ENCODE measurements at regions not wholly inside any gene's neighbourhood (a gene's known extent, or its start where the extent isn't known, plus 50 kb on each side); places are given as distances from the start of the nearest gene placed in this dataset.
"Not testable (repeated sequence)": the region's sequence is repeated elsewhere in the genome, so short reads cannot be mapped to it uniquely, and the experiment has no call there.

DNA sequence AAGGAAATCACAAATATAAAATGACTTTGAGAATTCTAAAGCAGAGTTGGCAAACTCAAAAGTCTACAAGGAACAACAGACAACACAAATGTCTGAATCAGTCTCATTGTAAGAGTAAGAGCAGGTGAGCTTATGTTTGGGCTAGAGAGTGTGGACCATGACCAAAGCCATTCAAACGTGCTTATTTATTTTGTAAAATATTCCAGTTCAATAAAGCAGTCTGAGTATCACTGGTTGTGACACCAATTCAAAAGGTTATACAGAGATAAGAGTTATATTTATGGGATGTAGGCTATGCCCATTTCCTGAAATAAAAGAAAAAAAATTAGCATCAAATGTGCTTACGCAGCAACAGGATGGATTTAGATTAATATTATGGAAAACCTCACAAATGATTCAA is 251.6 kb downstream of the KLF5 start:
- DNase-seq (ENCODE audit: low read depth in 2 of 2), result no peak

DNA sequence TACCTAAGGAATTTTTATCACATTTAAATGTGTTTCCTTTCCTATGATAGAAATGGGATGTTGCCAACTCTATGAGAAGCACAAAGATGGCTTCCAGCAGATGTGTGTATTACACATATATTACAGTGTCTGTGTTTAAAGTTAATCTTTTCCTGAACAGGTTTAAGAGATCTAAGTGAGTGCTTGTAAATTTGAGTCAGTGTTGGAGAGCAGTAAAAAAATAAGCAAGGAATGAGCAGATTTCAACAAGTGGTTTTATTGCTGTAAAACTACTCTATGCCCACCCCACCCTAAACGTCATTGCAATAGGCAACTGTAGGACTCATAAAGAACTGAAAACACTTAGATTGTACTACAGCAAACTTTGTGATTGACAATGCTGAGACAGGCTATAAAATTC is 248.7 kb downstream of the KLF5 start:
- DNase-seq (ENCODE audit: low read depth in 2 of 2), result no peak

DNA sequence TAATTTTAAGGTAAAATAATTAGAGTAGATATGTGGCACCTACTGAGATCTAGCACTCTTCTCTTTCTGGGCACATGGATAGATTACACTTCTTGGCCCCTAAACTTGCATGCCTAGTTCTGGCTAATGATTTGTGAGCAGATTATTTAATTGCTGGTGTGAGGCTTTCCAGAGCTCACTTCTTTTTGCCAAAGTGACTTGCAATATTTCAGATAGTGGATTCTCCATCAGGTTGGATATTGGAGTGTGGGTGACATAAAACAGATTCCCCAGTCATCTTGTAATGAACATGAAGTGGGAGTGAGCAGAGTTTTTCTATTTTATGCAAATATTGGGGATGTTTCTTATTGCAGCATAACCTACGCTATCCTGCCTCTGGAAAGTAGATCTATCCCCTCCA is 247.9 kb downstream of the KLF5 start:
- no peak for DNase-seq (ENCODE audit: low read depth in 2 of 2)

DNA sequence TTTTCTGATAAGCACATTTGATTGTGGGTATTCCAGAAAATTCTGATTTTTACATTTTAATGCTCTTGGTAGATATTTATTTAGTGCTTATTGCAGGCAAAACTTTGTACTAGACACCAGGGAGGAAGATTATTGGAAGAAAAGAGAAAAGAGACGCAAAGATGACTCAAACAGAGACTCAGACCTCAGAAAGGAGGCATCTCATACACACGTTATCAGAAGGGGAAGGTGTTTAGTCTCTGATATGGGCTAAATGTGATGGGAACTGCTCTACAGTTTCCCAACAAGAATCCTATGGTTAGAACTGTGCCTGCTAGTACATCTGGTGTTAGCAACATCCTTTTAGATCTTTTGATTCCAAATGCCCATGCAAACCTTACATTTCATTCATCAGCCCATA is 245.6 kb downstream of the KLF5 start:
- DNase-seq (ENCODE audit: low read depth in 2 of 2), result no peak

DNA sequence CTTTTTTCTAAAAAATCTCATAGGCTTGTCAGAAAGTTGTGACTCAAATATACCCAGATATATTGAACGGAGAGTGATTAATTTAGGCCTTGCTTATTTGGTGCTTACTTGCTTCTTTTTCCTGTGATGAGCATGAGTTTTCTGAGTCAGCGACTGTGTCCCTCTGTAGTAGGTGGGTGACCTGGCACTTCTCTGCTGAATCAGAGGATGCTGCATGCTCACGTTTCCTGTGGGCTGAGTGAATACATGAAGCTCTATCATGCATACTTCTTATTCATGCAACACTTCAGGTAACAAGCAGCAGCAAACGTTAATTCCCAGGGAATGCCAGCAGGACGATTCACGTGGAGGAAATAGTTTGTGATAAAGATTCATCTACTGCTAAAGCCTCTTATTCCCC is 245.0 kb downstream of the KLF5 start:
- no peak for DNase-seq (ENCODE audit: low read depth in 2 of 2)

DNA sequence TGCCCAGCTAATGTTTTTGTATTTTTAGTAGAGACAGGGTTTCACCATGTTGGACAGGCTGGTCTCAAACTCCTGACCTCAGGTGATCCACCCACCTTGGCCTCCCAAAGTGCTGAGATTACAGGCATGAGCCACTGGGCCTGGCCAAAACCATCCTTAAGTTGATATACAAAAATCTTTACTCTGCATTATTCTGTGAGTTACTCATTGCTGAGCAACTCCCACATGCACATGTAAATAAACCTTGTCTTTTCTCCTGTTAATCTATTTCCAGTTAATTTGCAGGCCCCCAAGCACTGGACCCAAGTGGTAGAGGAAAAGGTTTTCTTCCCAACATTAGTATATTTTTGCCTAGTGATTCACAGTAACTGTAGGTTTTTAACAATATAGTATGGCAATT is 242.8 kb downstream of the KLF5 start:
- not testable (repeated sequence) for DNase-seq (ENCODE audit: low read depth in 2 of 2)

DNA sequence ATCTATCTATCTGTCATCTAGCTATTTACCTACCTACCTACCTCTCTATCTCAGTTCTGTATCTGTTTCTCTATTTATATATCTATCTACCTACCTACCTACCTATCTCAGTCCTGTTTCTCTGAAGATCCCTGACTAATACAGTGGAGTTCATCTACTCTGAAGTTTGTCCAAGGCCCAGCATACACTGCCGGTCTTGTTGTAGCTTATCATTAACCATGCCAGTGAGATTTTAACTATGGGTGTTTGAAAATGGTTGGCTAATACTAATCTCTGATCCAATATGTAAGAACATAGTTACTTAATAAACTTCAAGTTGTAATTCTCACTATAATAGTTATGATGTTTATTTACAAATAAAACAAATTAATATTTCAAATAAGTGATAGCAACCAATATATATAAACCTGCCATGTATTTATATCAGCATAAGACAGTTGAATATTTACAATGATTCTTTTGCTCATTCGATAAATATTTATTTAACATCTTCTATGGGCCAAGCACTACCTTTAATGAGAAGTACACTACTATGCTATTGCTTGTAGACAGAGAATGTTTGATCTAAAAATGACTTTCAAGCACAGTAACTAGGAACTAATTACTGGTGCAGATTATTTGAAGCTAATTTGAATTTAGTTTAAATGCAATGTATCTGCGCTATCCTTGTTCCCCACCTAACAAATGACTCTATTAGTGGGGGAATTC is 242.1 kb downstream of the KLF5 start:
- DNase-seq (ENCODE audit: low read depth in 2 of 2), result no peak

DNA sequence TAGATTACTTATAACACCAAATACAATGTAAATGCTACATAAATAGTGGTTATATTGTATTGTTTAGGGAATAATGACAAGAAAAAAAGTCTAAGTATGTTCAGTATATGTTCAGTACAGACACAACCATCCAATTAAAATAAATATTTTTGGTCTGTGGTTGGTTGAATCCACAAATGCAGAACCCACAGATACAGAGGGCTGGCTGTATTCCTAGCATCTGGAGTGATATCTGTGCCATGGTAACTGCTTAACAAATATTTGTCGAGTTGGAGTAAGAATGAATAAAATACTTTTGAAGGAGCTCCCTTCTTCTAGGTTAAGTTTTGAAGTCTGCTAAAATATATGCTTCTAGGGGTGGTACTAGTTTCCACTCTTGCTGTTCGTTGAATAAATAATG is 241.0 kb downstream of the KLF5 start:
- DNase-seq (ENCODE audit: low read depth in 2 of 2), result no peak

DNA sequence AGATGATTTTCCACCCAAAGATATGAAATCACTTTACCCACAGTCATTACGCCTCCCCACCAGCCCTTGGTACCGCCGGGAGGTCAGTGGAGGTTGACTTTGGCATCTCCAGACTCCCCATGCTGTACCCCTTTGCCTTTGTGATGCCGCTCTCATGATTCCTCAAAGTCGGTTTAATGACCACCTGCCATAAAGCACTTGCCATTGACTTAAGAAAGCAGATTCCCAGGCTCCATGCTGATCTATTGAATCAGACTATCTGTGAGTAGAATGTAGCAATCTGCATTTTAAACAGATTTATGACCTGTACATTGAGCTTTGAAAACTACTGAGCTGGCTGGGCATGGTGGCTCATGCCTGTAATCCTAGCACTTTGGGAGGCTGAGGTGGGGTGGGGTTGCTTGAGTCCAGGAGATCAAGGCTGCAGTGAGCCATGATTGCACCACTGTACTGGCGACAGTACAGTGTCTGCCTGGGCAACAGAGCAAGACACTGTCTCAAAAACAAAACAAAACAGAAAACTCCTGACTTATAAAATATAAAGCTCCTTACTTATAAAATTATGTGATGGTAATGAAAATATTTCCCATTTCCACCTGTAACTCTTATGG is 235.2 kb downstream of the KLF5 start:
- no peak for DNase-seq (ENCODE audit: low read depth in 2 of 2)

DNA sequence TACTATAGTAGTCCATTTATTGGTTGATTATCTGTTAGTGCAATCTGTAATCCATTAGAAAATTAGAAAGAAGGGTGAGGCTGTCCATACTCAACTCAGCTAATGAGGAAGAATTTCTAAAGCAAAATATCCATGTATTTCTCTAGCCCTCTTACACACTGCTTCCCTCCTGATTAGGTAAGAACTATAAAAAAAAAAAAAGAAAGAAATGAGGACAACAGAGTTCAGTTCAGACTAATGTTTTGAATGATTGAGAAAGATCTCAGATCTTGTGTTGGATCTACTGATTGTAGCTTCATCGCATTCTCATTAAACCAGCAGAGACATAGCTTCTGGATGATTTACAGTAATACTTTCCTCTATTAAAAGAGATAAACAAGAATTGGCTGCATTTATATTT is 233.3 kb downstream of the KLF5 start:
- DNase-seq (ENCODE audit: low read depth in 2 of 2), result no peak

DNA sequence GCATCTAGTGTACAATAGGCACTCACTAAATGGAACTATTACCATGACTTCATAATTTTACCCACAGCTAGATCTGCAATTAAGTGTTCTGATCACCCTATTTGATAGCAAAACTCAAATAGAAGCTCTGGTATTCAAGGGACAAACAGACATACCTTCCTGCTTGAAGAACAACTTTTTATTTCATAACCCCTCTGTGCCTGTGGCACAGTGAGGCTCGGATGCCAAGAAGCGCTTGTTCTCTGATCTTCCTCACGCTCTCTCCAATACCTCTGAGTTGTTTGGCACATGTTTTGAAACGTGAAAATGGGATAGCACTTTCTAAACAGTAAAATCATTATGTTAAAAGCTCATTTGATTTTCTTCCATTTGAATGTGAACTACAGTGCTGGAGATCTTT is 232.0 kb downstream of the KLF5 start:
- no peak for DNase-seq (ENCODE audit: low read depth in 2 of 2)

DNA sequence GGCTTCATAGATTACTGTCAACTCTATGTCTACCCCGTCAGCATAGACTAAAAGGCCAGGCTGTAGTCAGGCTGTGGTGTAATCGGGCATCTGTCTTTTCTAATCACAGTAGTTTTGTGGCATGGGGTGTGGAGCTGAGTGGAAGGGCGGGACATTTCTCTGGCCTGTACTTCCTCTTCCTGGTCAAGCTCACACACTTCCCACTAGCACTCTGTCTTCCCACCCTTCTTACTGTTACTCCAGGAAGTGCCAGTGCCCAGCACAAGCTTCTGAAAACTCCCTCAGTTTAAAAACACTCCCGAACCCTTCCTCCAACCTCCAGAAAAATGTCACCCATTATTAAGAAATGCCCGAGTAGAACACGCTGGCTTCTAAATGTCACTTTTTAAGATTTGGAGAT is 229.8 kb downstream of the KLF5 start:
- DNase-seq (ENCODE audit: low read depth in 2 of 2), result no peak

DNA sequence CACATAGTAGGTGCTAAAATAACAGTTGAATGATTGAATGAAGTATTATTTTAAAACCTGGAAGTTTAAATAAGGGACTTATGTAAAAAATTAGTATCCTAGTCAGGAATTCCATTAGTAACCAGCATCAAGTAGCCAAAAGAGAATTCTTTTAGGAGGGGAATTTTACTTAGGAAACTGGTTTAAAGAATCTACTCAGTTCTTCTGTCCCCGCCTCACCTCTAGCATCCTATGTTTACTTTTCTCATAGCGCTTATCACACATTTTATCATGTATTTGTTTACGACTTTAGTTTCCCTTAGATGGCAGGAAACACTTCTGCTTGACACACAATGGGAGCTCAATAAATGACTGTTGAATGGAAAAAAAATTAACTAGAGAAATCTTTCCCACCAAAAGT is 229.0 kb downstream of the KLF5 start:
- no peak for DNase-seq (ENCODE audit: low read depth in 2 of 2)

DNA sequence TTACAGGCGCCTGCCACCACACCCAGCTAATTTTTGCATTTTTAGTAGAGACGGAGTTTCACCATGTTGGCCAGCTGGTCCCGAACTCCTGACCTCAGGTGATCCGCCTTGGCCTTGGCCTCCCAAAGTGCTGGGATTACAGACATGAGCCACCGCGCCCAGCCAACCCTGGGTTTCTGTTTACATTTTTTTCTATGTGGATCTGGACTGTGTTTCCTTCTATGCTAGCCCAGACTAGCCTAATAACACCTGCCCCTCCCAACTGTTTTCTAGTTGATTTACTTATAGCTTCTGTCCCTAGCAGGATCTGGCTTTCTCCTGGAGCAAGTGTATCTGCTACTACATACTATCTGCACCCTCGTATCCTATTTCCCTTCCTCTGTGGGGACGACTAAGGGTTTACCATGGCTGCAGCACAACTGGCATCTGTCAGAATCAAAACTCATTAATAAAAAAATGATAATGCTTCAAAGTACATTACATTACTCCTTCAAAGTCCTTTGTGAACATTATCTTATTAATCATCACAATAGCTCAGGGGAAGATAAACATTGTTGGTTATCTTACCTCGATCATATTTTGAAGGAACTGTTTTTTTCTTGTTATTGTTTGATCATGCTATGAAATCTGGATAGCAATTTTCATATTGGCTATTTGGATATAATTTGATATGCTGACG is 228.3 kb downstream of the KLF5 start:
- DNase-seq (ENCODE audit: low read depth in 2 of 2), result no peak

DNA sequence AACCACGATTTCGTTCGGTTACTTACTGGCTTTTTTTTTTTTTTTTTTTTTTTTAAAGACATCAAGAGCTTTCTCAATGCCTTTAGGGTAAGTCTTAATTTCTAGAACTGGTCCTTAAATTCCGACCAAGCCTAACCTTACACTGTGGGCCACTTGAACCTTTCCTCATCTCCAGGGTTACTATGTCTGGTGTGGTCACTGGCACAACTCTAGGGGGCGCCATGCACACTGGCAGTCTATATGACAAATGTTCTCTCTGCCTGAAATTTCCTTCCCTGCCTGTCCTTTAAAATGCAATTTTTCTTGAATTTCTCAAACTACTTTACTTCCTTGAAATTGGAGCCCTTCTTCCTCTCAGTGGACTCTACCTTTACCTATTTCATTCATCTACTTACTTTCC is 227.4 kb downstream of the KLF5 start:
- no peak for DNase-seq (ENCODE audit: low read depth in 2 of 2)

DNA sequence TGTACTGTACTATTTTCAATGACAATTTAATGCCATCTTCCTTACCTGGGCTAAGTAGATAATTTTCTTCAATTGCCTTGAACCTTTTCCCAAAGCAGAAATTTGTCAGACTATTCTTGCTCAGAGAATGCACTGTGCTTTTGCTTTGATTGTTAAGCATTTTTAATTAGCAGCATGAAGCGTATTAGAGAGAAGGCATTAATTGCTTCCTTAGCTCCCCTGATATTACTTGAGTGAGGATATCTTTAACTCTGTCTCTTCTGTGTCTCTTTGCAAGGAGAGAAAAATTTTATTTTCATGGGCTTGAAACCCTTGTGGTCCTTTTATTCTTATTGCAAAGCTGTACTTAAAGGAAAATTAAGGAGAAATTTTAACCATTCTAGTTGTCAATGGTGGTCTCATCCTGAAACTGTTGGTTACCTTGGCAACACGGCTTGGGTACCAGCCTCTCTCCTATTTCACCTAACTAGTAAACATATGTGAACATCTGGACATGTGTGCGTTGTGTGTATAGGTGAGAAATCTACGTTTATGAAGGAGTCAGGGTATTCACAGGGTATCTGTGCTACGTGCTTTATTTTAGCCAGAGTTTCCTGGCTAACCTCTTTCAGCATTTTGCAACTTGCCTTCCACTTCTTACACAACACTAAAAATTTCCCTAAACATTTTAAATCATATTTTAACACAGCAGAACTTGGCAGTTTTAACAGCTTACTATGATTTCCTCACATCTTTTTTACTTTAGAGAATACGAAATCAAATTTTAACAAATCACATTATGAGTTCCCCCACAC is 225.5 kb downstream of the KLF5 start:
- DNase-seq (ENCODE audit: low read depth in 2 of 2), result no peak

DNA sequence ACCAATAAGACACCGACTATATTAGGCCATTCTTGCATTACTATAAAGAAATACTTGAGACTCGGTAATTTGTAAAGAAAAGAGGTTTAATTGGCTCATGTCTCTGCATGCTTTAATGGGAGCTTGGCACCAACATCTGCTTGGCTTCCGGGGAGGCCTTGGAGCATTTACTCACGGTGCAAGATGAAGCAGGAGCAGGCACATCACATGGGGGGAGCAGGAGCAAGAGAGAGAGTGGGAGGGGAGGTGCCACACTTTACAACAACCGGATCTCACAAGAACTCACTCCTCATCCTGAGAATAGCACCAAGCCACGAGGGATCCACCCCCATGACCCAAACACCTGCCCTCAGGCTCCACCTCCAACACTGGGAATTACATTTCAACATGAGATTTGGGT is 224.8 kb downstream of the KLF5 start:
- DNase-seq (ENCODE audit: low read depth in 2 of 2), result no peak

DNA sequence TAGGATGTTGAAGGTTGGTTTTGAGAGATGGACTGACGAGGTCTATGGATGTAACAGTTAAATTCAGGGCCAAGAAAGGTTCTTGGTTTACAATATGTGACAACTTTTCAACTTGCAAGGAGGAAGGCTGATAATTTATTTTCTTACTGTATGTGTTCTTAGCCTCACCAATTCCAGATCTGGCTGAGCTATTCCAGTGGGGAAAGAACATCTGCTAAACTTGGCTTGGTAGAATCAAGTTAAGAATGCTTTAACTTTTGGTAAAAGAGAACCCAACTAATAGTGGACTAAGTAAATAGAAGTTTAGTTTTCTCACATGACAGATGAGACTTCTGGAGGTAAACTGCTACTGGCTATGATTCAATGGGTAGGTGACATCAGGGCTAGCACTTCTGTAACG is 222.9 kb downstream of the KLF5 start:
- DNase-seq (ENCODE audit: low read depth in 2 of 2), result no peak

DNA sequence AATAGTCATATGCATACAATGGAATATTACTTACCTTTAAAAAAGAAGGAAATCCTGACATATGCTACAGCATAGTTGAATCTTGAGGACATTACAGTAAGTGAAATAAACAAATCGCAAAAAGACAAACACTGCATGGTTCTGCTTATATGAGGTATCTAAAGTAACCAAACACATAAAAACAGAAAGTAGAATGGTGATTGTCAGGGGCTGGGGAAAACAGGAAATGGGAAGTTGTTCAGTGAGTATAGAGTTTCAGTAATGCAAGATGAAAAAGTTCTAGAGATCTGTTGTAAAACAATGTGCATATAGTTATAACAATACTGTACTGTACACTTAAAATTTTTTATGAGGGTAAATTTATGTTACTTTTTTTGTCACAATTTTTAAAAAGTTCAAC is 219.4 kb downstream of the KLF5 start:
- DNase-seq (ENCODE audit: low read depth in 2 of 2), result no peak

DNA sequence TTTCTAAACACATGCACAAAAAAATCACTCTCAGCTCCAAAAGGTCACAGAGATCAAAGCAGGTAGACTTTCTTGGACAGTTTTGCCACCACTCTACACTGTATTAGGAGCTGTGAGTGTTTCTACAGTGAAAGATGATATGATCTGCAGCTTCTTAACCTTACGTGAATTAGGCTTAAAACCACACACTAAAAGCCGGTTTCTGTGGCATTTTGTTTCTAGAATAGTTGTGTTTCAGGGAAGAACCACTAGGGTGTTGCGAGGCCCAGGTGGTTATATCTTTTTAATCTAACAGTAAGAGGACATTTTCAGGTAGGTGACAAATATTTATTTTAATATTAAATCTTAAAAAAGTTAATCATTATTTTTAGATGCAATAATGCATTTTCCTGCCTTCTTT is 216.4 kb downstream of the KLF5 start:
- no peak for DNase-seq (ENCODE audit: low read depth in 2 of 2)

DNA sequence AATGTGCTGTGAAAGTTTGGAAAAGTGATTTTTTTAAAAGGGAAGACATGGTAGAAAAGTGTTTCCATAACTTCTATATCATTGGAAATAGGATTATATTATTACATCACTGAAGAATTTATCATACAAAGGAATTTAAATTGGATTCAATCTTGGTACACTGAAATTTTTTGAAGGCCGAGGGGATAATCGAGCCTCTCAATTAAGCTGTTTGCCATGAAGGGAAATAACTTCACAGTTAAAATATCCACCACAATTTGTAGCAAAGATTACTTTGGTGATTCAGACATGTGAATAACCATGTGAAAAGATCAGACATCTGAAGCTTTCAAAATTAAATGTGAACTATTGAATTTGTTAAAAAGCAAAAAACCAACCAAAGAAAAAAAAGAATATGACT is 215.3 kb downstream of the KLF5 start:
- no peak for DNase-seq (ENCODE audit: low read depth in 2 of 2)

DNA sequence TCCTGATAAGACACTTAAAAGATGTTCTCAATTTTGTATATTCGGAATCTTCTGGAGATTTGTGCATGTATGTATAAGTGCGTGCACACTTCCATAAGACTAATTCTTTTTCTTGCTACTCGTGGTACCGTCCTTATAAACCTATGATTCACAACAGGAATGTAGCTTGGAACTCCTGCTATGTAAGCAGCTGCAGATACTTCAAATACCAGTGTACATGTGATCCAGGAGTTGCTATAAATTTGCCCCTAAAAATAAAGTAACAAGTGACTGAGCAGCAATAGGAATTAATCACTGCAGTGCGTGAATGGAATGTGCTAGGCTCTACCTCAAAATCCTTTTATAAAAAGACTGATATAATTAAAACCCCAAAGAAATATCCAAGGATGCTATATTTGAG is 214.9 kb downstream of the KLF5 start:
- DNase-seq (ENCODE audit: low read depth in 2 of 2), result no peak

Data from lung microvascular endothelial cell (primary cell).